A673 (cell line): ENCODE measurements at regions not wholly inside any gene's neighbourhood (a gene's known extent, or its start where the extent isn't known, plus 50 kb on each side); places are given as distances from the start of the nearest gene placed in this dataset.

ENCODE experiments used
- CTCF ChIP-seq: fragments of 300-800, 200-600 bp; sonication (generic); conservative IDR thresholded peaks from 2 replicates; pipeline ENCODE4 v1.5.1; 2017; ENCODE audit warnings: low read depth, mild to moderate bottlenecking, antibody characterized with exemption, low read length, moderate library complexity, mixed read lengths
- EZH2 ChIP-seq: fragments of 200-600 bp; sonication (generic); IDR thresholded peaks from 2 replicates; pipeline ENCODE4 v1.6.1; 2017; ENCODE audit warnings: borderline replicate concordance, low read depth, mild to moderate bottlenecking, mixed read lengths, antibody characterized with exemption, low read length; ENCODE audit not compliant: poor library complexity, severe bottlenecking

DNA sequence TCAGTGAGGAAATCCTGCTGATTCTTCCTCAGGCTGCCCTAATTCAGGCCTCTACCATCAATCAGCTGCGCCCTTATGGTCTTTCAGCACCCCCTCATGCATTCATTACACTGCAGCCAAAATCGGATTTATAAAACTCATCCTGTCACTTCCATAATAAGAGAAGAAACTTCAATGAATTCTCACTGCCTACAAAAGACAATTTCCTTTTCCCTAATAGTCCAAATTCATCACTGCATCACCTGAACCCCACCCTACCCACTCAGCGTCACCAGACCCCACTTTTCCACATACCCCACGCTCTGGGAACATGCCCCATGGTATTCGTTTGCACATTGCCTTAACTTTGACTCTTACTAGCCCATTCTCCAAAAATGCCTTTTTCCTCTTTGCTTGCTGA, 92.0 kb downstream of the C13orf42 start:
- TF ChIP-seq EZH2 (no peak), CTCF (no peak)
